ENCODE measurements at regions not wholly inside any gene's neighbourhood (a gene's known extent, or its start where the extent isn't known, plus 50 kb on each side); places are given as distances from the start of the nearest gene placed in this dataset.

- TF ChIP-seq EP300 (IDR thresholded peaks at IDR 0.05) = no peak
- no peak for TF ChIP-seq CTCF (IDR thresholded peaks at IDR 0.05)
Observed at GRCh38 chr1:219692981-219693380, 80.1 kb upstream of the ZC3H11B start.

Data from esophagus muscularis mucosa (tissue), 3 donors.